GM18502 (cell line): ENCODE measurements at regions not wholly inside any gene's neighbourhood (a gene's known extent, or its start where the extent isn't known, plus 50 kb on each side); places are given as distances from the start of the nearest gene placed in this dataset.
"Not testable (repeated sequence)": the region's sequence is repeated elsewhere in the genome, so short reads cannot be mapped to it uniquely, and the experiment has no call there.

Source experiments
- ATAC-seq: cut with Tn5 transposase; IDR thresholded peaks from one replicate; pipeline ENCODE4 v1.9.1; 2021; ENCODE audit warnings: mild to moderate bottlenecking; ENCODE audit not compliant: unreplicated experiment, poor library complexity

- no peak for ATAC-seq
These were observed 270.6 kb downstream of the PCDH20 start for GRCh38 chr13:61144834-61145593.

DNA sequence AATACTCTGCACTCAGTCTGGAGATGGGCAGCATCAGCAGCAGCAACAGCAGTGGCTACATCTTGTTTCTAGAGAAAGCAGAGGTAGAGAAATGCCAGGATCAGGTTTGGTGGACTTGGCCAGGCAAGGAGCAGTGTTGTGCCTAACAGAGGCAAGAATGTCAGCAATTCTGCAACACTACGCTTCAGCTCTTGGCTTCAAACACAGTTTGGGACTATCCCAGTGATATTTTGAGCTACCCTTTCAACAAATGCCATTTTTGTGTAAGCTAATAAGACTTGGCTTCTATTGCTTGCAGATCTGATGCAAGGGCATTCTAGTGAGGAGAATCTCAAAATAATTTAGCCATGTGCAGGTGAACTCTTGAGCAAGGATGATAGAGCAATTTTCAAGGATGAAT, 271.3 kb downstream of the PCDH20 start:
- no peak for ATAC-seq

- no peak for ATAC-seq
These were observed 273.1 kb downstream of the PCDH20 start for GRCh38 chr13:61142506-61142905.

GRCh38 chr13:61138857-61139256, 276.8 kb downstream of the PCDH20 start:
- ATAC-seq: no peak

DNA sequence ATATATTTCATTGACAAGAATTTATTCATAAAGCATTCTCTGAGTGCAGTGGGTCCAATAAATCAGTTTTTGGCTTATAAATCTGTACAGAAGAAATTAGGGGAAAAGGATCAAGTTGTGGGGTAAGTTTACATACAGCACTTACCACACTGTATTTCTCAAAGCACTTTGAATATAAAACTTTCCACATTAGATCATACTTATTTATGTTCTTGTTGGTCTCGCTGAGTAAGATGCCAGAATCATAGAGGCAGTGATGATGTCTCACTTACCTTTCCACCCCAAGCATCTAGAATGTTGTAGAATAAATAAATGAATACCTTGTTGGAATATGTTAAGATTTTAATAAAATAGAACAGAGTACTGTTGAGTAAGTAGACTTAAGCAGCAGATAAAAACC, 279.1 kb downstream of the PCDH20 start:
- ATAC-seq: no peak

DNA sequence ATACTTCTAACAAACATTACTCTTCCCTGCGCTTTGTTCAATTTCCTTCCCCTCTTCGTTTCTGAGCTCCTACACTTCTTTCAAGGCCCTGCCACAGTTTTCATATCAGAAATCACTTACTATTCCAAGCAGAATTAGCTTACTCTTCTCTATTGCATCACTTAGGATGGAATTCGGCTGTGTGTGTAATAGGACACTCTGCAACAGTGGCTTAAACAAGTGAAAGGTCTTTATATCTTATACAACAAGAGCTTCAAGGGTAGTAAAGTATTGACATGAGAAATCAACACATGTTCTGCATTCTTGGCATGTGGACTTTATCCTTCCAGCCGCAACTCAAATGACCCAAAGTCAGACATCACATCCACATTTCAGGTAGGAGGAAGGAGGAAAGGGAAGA, 279.6 kb downstream of the PCDH20 start:
- no peak for ATAC-seq

DNA sequence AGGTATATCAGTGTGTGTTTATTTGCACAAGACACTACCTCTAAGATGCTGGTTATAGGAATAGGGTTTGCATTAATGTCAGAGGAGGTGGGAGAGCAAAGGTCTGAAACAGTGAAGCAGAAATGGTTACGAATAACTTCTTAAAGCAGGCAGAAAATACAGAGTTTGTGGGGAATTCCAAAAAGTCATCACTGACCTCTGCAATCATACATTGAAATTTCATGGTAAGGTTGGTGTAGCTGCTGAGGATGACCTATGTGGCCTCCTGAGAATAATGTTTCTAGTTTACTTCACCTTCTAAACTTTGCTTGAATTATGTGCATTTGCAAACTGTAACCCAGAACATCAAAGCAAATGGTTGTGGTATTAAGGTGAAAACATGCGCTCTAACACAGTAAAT, 280.1 kb downstream of the PCDH20 start:
- no peak for ATAC-seq

DNA sequence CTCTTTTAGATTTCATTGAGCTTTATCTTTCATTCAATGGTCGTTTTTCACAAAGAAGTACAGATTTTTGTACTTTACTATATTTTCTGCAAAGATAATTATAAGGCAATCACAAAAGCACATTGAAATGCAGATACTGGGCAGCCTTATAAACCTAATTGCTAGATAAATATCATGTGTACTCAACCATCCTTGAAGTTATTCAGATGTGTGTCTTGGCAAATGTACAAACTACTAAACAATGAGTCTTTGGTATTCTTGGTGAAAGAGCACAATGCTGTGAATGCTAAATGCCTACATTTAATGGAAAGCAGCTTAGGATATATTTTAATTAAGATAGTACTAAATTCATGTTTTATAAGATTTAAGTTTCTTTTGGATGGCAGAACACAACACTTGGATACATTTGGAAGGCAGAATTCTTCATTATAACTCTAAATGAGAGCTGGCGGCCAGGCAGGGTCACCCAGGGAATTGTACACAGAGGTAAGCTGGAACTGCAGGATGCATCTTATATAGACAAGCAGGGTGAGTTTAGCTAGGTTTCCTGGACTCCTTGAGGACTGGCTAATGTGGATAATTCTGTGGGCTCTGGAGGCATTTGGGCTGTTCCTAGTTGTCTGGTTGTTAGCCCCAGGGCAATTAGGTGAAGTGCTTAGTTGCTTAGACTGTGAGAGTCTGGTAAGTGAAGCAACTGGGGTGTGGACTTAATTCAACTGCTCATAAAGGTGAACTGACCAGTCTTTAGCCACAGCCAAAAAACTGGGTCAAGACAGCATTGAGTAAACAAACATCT, 286.6 kb downstream of the PCDH20 start:
- ATAC-seq: no peak

DNA sequence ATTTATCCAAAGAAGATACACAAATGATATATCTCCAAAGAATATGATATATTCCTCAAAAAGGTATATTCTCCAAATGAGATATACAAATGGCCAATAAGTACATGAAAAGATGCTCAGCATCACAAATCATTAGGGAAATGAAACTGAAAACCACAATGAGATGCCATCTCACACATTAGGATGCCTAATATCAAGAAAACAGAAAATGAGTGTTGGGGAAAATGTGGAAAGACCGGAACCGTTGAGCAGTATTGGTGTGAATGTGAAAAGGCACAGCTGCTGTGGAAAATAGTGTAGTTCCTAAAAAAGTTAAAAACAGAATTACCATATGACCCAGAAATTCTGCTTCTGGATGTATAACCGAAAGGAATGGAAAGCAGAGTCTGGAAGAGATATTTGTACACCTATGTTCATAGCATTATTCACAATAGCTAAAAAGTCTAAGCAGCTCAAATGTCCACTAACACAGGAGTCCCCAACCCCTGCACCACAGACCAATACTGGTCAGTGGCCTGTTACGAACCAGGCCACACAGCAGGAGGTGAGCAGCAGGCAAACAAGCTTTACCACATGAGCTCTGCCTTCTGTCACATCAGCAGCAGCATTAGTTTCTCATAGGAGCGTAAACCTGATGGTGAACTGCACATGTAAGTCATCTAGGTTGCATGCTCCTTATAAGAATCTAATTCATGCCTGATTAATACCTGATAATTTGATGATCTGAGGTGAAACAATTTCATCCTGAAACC, 291.9 kb downstream of the PCDH20 start:
- ATAC-seq: peak; percentile 51

- ATAC-seq: no peak
These were observed 302.4 kb downstream of the PCDH20 start for GRCh38 chr13:61113140-61113658.

GRCh38 chr13:61111529-61111928, 304.1 kb downstream of the PCDH20 start:
- ATAC-seq: no peak

DNA sequence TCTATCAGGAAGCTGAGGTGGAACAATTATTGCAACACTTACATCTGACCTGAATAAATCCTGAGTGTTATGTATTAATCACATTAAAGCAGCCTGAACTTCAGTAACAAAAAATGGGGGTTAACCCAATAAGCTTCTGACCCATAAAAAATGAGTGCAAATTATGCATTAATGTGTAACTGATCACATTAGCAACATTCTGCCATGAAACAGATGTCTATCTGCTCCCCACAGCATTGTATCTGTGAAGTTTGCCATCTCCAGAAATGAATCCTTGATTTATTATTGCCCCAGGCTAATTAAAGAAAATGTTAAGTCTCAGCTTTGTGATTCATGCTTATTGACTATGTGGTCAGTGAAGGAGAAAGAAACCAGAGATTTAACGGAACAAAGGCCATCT, 304.9 kb downstream of the PCDH20 start:
- no peak for ATAC-seq

- ATAC-seq: no peak
These were observed 305.9 kb downstream of the PCDH20 start for GRCh38 chr13:61109741-61110140.

- ATAC-seq: no peak
These were observed 307.7 kb downstream of the PCDH20 start for GRCh38 chr13:61107989-61108388.

DNA sequence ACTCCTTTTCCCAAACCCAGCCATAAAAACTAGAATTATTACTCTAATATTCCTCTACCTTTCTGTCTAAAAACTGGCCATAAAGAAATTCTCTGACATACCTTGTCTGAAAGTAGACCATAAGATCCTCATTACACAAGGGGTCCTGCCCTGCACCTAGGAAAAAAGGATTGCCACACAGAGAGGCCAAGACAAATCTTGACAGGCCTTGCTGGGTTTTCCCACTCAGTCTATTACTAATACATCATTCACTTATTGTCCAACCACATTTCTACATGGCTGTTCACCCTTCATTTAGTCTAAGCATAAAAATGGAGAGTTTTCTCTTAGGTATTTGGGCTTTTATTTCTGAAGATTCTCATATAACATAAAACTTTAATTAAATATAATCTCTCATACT, 319.8 kb downstream of the PCDH20 start:
- ATAC-seq: no peak

DNA sequence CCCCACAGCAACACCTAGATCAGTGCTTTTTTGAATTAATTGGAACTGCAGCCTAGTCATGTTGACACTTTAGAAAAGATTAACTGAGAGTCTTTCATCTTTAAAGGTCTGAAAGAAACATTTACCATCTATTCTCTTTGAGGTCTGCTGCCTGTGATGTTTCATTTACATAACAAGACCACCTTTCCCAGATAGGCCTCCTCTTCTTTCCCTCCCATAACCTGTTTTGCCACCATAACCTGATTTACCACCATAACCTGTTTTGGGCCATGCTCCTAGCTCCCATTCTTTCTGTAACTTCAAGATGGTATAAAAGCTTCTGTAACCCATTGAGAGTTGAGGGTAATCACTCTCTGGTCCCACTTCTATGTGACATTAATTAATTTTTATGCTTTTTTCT, 320.8 kb downstream of the PCDH20 start:
- no peak for ATAC-seq

DNA sequence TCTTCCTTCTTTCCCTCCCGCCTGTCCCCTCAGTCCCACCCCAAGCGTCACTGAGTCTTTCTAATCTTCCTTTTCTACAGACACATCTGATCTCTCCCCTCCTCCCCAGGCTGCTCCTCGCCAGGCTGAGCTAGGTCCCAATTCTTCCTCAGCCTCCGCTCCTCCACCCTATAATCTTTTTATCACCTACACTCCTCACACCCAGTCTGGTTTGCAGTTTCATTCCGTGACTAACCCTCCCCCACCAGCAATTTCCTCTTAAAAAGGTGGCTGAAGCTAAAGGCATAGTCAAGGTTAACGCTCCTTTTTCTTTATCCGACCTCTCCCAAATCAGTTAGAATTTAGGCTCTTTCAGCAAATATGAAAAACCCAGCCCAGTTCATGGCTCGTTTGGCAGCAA, 325.8 kb downstream of the PCDH20 start:
- not testable (repeated sequence) for ATAC-seq

DNA sequence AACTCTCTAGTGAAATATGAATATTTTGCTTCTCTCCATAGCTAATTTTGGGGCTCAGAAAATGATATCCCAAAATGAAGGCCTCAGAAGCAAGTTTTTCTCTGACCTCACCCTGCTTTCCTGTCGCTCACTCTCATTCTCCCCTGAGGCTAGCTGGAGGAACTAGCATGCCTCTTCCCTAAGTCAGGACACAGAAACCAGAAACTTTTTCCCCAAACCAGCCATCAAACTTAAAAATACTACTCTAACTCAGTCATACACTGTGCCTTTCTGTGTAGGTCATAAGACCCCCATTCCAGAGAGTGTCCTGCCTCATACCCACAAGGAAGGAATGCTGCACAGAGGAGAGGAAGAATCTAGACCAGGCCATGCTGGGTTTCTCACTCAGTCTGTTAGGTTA, 329.6 kb downstream of the PCDH20 start:
- ATAC-seq: no peak

- ATAC-seq: no peak
These were observed 330.7 kb downstream of the PCDH20 start for GRCh38 chr13:61084988-61085387.

GRCh38 chr13:61078976-61079770, 336.5 kb downstream of the PCDH20 start:
- no peak for ATAC-seq
